GM10248 (cell line): ENCODE measurements at regions not wholly inside any gene's neighbourhood (a gene's known extent, or its start where the extent isn't known, plus 50 kb on each side); places are given as distances from the start of the nearest gene placed in this dataset.
"Not testable (repeated sequence)": the region's sequence is repeated elsewhere in the genome, so short reads cannot be mapped to it uniquely, and the experiment has no call there.

ENCODE experiments used
- CTCF ChIA-PET: fragments of 300-600 bp; sonication (Branson Sonifier 250); formaldehyde crosslinking; extraction: SDS; loops from one replicate; lab custom pipeline; 2021; ENCODE audit warnings: antibody characterized with exemption; lab: Yijun Ruan, JAX
- POLR2A ChIA-PET: fragments of 350-650 bp; sonication (Branson Sonifier 250); formaldehyde crosslinking; extraction: SDS; loops from one replicate; lab custom pipeline; 2020; ENCODE audit warnings: antibody characterized with exemption; lab: Yijun Ruan, JAX
- DNase-seq: peaks from one replicate; pipeline ENCODE4 v3.0.0; 2012; ENCODE audit errors: extremely low spot score
- TF ChIP-seq, protein P1 (sequence below): IDR thresholded peaks from 2 replicates; pipeline ENCODE4 v1.5.1; 2012; ENCODE audit warnings: mild to moderate bottlenecking, low read depth; ENCODE audit errors: extremely low read depth, missing control alignments, control extremely low read depth

DNA sequence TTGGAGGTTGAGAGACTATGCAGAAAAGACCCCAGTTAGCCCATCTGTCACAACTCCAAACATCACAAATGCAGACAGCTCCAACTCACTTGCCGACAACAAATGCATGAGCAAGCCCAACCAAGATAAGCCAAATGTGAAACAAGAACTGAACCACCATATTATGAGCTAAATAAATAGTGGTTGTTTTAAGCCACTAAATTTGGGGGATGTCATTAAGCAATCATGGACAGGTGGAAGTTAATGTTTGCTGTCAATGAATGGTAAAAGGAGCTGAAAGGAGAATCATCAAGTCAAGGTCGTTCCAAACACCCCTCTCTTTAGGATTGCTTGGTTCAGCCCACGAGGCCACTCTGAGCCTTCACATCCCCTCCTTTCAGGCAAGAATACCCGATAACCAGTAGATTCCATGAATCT is 71.2 kb upstream of the PLCB4 start:
- POLR2A ChIA-PET: no interaction called here
- TF ChIP-seq, protein P1, sequence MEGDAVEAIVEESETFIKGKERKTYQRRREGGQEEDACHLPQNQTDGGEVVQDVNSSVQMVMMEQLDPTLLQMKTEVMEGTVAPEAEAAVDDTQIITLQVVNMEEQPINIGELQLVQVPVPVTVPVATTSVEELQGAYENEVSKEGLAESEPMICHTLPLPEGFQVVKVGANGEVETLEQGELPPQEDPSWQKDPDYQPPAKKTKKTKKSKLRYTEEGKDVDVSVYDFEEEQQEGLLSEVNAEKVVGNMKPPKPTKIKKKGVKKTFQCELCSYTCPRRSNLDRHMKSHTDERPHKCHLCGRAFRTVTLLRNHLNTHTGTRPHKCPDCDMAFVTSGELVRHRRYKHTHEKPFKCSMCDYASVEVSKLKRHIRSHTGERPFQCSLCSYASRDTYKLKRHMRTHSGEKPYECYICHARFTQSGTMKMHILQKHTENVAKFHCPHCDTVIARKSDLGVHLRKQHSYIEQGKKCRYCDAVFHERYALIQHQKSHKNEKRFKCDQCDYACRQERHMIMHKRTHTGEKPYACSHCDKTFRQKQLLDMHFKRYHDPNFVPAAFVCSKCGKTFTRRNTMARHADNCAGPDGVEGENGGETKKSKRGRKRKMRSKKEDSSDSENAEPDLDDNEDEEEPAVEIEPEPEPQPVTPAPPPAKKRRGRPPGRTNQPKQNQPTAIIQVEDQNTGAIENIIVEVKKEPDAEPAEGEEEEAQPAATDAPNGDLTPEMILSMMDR: no peak
- DNase-seq: no peak
- CTCF ChIA-PET: interaction anchor here (1.0 to 1.1 kb wide), 2 partner anchors 9 to 13 kb away, joined by 3 to 4 read pairs; no protein-coding TSS in a partner anchor

DNA sequence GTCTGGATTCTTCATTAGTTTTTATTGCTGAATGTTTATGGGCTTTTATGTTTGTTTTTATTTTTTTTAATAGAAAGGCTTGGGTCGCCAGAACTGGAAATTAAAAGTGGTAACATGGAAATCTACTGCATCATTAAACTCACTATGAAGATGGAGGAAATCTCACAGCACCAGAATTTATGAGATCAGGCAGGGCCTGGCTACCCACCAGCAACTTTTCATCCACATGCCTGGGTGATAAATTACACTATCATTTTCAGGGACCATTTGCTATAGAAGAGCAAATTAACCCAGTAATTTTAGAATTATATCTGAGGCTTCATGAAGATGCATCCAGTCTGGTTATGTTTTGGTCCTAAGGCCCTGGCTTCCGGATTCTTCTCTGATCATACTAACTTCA is 57.8 kb upstream of the PLCB4 start:
- DNase-seq: no peak
- TF ChIP-seq, protein P1: no peak
- POLR2A ChIA-PET: no interaction called here
- CTCF ChIA-PET: interaction anchor here (1.8 kb wide), 1 partner anchor 13 kb away, joined by 4 read pairs; no protein-coding TSS in a partner anchor

DNA sequence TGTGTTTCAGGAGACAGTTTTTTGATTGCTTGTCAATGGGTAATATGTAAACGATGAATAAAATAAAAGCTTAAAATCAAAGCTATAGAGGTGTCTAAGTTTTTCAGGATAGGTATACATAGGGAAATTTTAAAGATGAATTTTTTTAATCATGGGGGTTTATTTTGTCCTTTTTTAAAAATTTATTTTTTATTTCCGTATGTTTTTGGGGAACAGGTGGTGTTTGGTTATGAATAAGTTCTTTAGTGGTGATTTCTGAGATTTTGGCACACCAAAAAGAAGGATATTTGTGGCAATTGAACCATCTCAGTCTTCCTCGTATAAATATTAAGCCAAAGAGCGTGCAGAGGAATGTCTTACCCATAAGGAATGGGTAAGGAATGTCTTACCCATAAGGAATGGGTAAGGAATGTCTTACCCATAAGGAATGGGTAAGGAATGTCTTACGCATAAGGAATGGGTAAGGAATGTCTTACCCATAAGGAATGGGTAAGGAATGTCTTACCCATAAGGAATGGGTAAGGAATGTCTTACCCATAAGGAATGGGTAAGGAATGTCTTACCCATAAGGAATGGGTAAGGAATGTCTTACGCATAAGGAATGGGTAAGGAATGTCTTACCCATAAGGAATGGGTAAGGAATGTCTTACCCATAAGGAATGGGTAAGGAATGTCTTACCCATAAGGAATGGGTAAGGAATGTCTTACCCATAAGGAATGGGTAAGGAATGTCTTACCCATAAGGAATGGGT is 53.5 kb upstream of the PLCB4 start:
- CTCF ChIA-PET, DNase-seq: not testable (repeated sequence)

DNA sequence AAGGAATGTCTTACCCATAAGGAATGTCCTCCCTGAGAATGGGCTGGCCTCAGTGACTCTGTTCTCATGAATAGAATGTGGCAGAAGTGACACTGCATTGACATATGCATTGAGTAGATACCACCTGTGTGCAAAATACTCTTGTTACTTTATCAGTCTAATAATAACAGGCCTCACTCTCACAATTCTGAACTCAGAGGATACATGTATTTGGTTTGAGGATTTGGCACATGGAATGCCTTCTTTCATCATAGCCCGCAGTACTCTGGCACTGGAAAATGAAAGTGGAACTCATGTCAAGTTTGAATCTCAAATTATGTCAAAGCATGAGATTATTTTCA is 52.9 kb upstream of the PLCB4 start:
- ChIA-PET POLR2A (no interaction called here), CTCF (no interaction called here)
- no peak for DNase-seq
- TF ChIP-seq, protein P1: no peak

More for the DNA sequence above, 53.5 kb upstream of the PLCB4 start:
- POLR2A ChIA-PET: not testable (repeated sequence)

DNA sequence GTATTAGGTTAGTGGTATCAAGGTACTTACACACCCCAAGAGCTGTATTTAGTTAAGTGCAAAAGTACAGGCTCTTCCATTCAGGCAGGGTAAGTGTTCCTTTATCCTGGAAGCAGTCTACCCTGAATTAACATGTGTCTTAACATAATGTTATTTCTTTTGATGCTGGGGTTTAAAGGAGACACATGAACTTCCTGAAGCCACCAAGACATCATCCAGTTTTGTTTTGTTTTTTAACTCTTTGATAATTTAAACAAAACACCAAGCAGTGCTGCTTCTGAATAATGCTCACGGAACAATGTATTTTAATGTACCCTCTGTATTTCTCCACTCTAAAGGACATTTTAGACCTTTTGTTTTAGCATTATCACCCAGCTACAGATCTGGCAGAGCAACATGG is 50.5 kb upstream of the PLCB4 start:
- POLR2A ChIA-PET: no interaction called here
- CTCF ChIA-PET: no interaction called here
- DNase-seq: no peak
- TF ChIP-seq, protein P1: no peak
